ENCODE measurements at regions not wholly inside any gene's neighbourhood (a gene's known extent, or its start where the extent isn't known, plus 50 kb on each side); places are given as distances from the start of the nearest gene placed in this dataset.

DNA sequence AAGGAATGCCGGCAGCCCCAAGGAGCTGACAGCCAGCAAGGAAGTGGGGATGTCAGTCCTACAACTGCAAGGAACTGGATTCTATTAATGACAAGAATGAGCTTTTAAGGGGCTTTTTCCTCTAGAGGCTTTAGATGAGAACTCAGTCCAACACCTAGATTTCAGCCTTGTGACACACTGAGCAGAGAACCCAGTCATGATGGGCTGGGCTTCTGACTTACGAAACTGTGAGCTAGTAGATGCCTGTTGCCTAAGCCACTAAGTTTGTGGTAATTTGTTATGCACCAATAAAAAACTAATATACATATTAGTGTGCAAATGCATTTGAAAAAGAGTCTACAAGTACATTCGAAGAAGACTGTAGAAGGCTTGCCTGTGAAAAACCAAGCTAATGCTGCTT lies 263.3 kb downstream of the SOX4 start:
- TF ChIP-seq, protein P1, sequence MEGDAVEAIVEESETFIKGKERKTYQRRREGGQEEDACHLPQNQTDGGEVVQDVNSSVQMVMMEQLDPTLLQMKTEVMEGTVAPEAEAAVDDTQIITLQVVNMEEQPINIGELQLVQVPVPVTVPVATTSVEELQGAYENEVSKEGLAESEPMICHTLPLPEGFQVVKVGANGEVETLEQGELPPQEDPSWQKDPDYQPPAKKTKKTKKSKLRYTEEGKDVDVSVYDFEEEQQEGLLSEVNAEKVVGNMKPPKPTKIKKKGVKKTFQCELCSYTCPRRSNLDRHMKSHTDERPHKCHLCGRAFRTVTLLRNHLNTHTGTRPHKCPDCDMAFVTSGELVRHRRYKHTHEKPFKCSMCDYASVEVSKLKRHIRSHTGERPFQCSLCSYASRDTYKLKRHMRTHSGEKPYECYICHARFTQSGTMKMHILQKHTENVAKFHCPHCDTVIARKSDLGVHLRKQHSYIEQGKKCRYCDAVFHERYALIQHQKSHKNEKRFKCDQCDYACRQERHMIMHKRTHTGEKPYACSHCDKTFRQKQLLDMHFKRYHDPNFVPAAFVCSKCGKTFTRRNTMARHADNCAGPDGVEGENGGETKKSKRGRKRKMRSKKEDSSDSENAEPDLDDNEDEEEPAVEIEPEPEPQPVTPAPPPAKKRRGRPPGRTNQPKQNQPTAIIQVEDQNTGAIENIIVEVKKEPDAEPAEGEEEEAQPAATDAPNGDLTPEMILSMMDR (conservative IDR thresholded peaks at IDR 0.05; ENCODE audit: low read length), result no peak
- no peak for TF ChIP-seq EZH2phosphoT487 (IDR thresholded peaks at IDR 0.05; ENCODE audit: borderline replicate concordance, low read depth, low read length)
